SIG-M5 (cell line): ENCODE measurements at regions not wholly inside any gene's neighbourhood (a gene's known extent, or its start where the extent isn't known, plus 50 kb on each side); places are given as distances from the start of the nearest gene placed in this dataset.
"Not testable (repeated sequence)": the region's sequence is repeated elsewhere in the genome, so short reads cannot be mapped to it uniquely, and the experiment has no call there.

Experiments
- DNase-seq: peaks from one replicate; lab custom pipeline; 2025; lab: John Stamatoyannopoulos, UW

GRCh38 chr9:110025551-110026170, 182.3 kb downstream of the C9orf152 start:
- DNase-seq: no peak

DNA sequence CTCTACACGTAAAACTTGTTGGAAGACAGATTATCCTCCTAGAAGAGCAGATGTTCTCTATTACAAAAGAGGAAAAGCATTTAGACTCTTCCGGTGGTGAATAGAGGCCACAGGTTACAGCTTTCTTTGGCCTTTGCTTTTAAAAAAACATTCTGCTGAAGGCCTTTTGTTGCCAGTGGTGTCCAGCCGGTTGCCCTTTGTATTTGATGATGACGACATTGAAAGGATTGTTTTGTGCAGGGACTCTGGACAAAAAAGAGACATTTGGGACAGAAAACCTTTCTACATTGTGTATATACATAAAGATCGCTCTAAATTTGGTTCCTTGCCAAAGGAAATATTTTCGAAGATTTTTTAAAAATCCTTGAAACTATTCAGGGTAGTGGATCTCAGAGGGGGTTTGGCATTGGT, 180.3 kb downstream of the C9orf152 start:
- DNase-seq: no peak

DNA sequence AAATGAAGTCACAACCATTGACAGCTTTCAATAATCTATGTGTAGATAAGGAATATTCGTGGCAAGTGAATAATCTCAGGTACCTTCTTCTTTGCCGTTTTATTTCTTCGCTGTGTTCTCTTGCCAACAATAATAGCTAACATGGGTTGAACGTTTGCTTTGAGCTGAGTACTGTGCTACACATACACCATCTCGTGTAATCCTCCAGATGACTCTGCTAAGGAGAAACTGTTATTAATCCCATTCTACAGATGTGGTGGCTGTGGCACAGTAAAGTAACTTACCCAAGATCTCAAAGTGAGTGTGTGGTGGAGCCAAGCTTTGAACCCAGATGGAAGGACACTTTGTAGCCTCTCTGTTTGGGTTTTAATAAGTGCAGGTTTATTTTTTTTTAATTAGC, 179.7 kb downstream of the C9orf152 start:
- DNase-seq: no peak

DNA sequence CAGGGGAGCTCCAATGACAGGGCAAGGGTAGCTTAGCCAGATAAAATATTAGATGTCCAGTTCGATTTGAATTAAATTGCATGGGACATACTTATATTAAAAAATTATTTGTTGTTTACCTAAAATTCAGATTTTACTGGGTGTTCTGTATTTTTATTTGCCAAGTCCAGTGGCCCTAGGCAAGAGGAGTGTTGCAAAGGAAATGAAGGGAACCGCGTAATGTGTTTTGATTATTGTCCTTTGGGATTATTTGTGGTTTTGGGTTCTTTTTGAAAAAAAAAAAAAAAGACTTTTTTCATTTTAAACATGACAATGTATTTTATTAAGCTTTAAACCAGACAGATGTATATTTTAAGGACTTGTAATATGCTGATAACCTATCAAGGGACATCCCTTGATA, 179.3 kb downstream of the C9orf152 start:
- DNase-seq: no peak

DNA sequence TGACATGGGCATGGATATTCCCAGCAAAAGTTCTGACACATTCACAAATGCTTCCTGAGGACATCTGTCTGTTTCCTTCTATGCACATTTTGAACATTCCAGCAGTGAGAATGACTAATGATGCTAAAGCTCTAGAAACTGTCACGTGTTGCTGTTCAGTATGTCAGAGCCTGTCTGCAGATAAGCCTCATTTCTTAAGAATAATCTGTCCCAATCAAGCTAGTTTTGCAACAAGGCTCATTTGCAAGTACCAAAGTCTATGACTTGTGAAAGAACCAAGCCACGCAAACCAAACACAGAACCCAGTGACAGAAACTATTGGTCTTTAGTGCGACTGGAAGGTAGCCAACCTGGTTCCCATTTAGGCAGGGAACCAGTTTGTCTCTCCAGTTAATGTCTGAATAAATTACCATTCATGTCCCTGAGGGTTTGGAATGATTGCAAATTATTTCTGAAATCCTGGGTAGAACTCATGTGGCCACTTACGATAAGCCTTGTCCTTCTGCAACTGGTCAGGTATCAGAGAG, 178.5 kb downstream of the C9orf152 start:
- DNase-seq: peak; percentile 32

DNA sequence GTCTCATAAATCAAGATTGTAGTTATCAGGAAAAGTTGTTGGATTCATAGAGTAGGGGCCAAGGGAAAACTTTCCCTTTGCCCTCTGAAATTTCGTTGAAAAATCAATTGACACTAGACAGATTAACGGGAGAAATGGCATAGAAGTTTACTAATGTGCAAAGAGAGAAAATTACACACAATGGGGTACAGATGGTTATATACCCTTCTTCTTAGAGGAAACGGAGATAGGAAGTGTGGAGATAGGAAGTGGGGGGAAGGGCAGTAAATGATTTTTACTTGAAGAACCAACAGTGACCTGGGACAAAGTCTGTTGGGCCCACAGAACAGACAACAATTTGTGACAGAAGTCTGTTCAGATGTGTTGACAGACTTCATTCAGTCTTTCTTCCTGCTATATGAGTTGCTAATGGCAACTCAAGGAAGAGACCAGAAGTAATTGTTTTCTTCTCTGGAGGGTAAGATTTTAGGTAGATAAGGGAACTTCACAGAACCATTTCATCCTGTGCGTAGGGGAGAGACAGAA, 177.9 kb downstream of the C9orf152 start:
- no peak for DNase-seq

DNA sequence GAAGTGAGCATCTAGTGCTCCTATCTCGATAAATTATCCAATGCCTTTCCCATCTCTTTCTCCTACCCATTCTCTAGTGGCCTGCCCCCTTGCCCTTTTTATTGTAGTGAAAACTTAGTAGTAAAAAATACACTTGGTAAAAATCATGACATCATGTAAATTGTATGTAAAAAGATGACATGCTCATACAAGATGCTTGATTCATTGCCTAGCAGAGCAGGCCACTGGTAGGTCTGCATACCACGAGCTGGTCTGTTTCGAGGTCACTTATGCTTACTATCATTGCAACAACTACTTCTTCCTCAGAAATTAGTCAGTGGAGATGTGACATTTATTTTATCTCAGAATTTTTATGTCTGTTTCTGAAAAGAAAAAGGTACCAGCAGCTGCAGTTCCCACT, 177.3 kb downstream of the C9orf152 start:
- no peak for DNase-seq

GRCh38 chr9:110031511-110032173, 176.3 kb downstream of the C9orf152 start:
- no peak for DNase-seq

DNA sequence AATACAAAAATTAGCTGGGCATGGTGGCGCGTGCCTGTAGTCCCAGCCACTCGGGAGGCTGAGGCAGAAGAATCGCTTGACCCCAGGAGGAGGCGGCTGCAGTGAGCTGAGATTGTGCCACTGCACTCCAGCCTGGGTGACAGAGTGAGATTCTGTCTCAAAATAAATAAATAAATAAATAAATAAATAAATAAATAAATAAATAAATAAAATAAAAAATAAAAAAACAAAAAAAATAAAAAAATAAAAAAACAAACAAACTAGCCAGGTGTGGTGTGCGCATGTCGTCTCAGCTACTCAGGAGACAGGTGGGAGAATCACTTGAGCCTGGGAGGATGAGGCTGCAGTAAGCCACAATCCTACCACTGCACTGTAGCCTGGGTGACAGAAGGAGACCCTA, 175.4 kb downstream of the C9orf152 start:
- not testable (repeated sequence) for DNase-seq

DNA sequence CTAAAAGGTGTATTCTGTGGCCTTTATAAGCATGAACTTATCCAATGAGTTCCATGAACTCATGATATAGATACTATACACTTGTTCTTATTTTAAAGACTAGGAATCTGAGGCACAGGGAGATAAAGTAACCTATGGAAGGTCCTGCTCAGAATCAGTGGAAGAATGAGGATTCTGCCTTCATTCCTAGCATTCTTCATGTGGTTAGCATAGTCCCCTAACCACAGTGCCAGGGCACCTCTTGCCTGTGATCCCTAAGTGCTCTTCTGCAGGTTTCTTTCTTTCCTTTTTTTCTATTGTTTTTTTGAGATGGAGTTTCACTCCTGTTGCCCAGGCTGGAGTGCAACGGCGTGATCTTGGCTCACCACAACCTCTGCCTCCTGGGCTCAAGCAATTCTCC, 174.1 kb downstream of the C9orf152 start:
- no peak for DNase-seq

- no peak for DNase-seq
Observed at GRCh38 chr9:110036286-110036685, 171.7 kb downstream of the C9orf152 start.

DNA sequence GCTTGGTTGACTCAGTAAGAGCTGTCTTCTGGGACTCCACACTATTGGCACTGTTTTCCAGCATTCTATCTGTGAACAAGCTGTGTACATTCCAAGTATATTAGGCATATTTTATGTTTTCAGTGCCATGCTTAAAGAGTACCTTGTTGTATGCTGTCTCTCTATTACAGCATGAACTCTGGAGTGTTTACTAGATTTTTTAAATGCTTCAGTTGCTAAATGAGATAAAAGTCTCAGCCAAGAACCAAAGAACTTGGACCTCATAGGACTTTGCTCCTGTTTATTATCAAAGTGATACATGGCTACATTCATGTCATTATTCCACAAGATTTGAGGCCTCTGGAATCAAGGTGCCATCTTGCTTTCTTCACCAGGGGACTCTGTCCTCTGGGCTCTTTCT, 167.2 kb downstream of the C9orf152 start:
- no peak for DNase-seq

DNA sequence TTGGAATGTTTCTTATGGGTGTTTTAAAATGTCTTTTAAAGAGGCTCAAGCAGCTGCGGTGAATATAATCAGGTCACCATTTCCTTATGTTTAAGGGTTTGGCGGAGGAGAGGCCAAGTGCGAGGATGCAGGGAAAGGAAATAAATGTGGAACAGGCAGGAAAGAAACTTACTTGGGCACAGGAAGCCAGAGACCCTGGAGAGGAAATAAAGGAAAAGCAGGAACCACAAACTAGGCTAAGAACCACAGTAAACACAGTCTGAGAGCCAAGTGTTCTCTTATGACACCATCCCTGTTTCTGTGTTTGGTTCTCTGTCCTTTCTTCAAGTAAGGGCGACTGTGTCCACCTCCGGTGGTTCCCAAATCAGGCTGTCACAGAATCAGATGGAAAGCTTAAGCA, 166.5 kb downstream of the C9orf152 start:
- no peak for DNase-seq

GRCh38 chr9:110047232-110047954, 160.6 kb downstream of the C9orf152 start:
- DNase-seq: no peak

- no peak for DNase-seq
Observed at GRCh38 chr9:110047955-110048402, 160.0 kb downstream of the C9orf152 start.

- DNase-seq: no peak
Observed at GRCh38 chr9:110048403-110048975, 159.5 kb downstream of the C9orf152 start.

DNA sequence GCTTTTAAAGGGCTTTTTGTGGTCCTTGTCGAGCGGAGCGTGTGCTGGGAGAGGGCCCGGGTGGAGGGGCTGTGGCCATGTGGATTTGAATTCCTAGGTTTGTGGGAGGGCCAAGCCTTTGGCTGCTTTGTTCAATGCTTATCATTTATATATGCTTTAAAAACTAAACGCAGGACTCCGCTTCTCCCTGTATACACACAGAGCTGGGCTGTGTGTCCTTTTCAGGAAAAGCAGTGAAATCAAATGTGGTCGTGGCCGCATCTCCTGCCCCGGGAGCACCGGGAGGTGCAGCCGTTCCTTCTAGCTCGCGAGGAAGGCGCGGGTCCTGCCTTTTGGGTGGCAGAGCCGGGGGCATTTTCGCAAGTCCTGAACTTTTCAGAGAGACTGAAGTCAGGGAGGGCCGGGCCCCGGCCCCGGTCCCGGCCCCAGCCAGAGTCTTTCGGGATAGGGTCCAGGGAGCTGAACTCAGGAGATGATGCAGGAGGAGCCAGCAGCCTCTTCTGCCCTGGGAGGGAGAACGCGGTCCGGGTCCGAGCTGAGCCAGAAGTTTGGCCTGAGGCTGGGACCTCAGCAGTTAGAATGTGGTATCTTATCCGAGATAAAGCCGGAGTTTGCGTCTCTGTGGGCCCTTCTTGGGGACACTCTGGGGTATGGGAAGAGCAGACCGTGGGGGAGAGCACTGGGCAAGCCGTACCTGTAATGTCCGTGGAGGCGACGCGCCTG, 158.8 kb downstream of the C9orf152 start:
- DNase-seq: no peak

- DNase-seq: no peak
Observed at GRCh38 chr9:110049699-110050450, 158.1 kb downstream of the C9orf152 start.

- no peak for DNase-seq
Observed at GRCh38 chr9:110050925-110051355, 157.0 kb downstream of the C9orf152 start.

DNA sequence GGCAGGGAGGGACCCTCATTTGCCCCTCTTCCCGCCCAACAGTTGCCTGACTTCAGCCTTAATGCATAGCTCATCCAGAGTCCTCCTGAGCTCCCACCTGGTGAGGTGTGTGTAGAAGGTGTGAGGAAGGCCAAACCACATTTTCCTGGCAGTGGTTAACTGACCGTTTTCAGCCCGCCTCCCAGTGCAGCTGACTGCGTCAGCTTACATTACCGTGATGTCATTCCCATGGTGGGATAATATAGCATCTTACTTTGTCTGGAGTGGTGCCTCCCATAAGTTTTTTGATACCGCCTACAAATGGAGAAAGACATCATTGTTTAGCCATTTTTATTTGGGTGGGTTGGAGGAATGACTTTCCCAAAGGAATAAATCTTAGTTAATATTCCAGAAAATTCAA, 151.9 kb downstream of the C9orf152 start:
- DNase-seq: no peak
